ENCODE measurements at regions not wholly inside any gene's neighbourhood (a gene's known extent, or its start where the extent isn't known, plus 50 kb on each side); places are given as distances from the start of the nearest gene placed in this dataset.

DNA sequence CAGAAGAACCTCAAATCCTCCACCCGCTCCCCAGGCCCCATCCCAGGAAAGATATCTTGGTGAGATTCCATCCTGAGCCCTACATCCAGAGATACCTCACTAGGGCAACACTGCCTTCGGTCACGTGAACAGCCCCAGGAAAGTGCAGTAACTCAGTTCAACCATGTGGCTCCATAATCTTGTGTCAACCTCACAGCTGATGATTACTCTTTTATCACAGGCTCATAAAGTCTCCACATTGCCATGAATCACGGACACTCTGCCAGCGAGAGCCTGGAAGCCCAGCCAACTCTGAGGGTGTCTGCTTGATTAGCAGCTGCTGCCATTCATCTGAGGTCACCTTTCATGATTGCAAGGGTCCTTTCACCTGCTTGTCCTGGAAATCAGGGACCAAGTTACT lies 175.8 kb upstream of the LRFN2 start:
- no peak overlapping the region for H3K4me3 ChIP-seq (replicated peaks; ENCODE audit: low read depth, low read length)
- no peak for DNase-seq (ENCODE audit: extremely low read depth, insufficient read length)
- TF ChIP-seq, protein P1, sequence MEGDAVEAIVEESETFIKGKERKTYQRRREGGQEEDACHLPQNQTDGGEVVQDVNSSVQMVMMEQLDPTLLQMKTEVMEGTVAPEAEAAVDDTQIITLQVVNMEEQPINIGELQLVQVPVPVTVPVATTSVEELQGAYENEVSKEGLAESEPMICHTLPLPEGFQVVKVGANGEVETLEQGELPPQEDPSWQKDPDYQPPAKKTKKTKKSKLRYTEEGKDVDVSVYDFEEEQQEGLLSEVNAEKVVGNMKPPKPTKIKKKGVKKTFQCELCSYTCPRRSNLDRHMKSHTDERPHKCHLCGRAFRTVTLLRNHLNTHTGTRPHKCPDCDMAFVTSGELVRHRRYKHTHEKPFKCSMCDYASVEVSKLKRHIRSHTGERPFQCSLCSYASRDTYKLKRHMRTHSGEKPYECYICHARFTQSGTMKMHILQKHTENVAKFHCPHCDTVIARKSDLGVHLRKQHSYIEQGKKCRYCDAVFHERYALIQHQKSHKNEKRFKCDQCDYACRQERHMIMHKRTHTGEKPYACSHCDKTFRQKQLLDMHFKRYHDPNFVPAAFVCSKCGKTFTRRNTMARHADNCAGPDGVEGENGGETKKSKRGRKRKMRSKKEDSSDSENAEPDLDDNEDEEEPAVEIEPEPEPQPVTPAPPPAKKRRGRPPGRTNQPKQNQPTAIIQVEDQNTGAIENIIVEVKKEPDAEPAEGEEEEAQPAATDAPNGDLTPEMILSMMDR (IDR thresholded peaks at IDR 0.05; ENCODE audit: insufficient read depth, low read length, poor library complexity, severe bottlenecking) = no peak

DNA sequence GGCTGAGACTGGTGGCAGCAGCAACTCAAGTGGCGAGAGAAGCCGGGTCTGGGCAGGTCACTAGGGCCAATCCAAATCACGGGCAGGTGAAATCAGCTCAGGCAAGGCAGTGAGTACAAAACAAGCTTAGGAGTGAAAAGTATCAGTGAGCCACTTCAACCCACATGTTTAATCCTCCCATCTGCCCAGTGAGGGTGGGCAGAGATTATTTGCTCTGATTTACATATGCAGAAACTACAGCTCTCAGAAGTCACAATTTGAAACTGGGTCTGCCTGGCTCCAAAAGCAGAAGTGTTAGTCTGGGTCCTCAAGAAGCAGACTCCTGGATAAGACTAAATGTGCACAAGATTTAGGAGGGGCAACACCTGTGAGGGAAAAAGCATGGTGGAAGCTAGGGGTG lies 173.7 kb upstream of the LRFN2 start:
- TF ChIP-seq, protein P1 (IDR thresholded peaks at IDR 0.05; ENCODE audit: insufficient read depth, low read length, poor library complexity, severe bottlenecking) = no peak
- peaks cover 2% of the 10 kb centered on the region for H3K27me3 ChIP-seq (replicated peaks; ENCODE audit: control insufficient read depth, insufficient read depth, low read length)
- no peak overlapping the region for H3K4me3 ChIP-seq (replicated peaks; ENCODE audit: low read depth, low read length)
- no peaks in the 10 kb centered on the region for H3K36me3 ChIP-seq (ENCODE audit: control insufficient read depth, insufficient read depth, low read length)
- DNase-seq (ENCODE audit: extremely low read depth, insufficient read length) = no peak

More for the DNA sequence above, 175.8 kb upstream of the LRFN2 start:
- Histone ChIP-seq H3K36me3 (ENCODE audit: control insufficient read depth, insufficient read depth, low read length) (no peaks in the 10 kb centered on the region), H3K27me3 (replicated peaks; ENCODE audit: control insufficient read depth, insufficient read depth, low read length) (no peaks in the 10 kb centered on the region; the same call in none of the 2 replicates)

DNA sequence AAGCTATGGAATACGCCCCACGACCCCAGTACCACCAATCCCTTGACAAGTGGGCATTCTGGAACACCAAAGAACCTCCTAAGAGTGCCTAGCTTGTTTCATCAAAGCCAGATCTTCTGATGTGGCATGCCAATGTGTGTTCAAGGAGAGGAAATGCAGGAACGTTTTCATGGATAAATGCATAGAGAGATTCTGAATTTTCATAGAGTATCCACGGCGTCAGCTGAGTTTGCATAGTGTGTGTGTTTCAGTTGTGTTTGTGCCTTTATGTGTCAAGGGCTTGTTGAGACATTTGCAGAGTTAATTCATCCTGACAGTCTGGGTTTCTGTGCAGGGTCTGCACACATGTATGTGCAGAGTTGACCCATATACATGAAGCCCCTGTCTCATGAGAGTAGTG lies 172.7 kb upstream of the LRFN2 start:
- H3K27me3 ChIP-seq (replicated peaks; ENCODE audit: control insufficient read depth, insufficient read depth, low read length) = peaks cover 6% of the 10 kb centered on the region
- no peak overlapping the region for H3K4me3 ChIP-seq (replicated peaks; ENCODE audit: low read depth, low read length)
- no peaks in the 10 kb centered on the region for H3K36me3 ChIP-seq (ENCODE audit: control insufficient read depth, insufficient read depth, low read length)
- no peak for DNase-seq (ENCODE audit: extremely low read depth, insufficient read length)
- TF ChIP-seq, protein P1 (IDR thresholded peaks at IDR 0.05; ENCODE audit: insufficient read depth, low read length, poor library complexity, severe bottlenecking) = no peak

DNA sequence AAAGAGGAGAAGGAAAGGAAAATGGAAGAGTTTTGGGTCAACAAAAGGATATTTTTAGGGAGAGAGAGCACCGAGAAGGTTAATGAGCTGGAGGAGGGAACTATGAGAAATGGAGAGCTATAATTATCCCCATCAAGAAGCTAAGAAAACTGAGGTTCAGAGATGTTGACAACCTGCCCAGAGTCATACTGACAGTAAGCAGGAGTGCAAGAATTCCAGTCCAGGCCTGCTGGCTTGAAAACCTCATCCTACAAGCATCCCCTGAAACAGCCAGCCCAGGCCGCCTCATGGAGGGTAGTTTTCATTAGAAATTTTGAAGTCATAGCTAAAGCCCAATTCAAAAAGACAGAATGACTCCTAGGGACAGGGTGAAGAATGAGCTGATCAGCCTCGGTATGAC lies 172.1 kb upstream of the LRFN2 start:
- DNase-seq (ENCODE audit: extremely low read depth, insufficient read length) = no peak
- Histone ChIP-seq H3K36me3 (ENCODE audit: control insufficient read depth, insufficient read depth, low read length) (no peaks in the 10 kb centered on the region), H3K27me3 (replicated peaks; ENCODE audit: control insufficient read depth, insufficient read depth, low read length) (peaks cover 6% of the 10 kb centered on the region), H3K4me3 (replicated peaks; ENCODE audit: low read depth, low read length) (no peak overlapping the region)
- TF ChIP-seq, protein P1 (IDR thresholded peaks at IDR 0.05; ENCODE audit: insufficient read depth, low read length, poor library complexity, severe bottlenecking) = no peak

DNA sequence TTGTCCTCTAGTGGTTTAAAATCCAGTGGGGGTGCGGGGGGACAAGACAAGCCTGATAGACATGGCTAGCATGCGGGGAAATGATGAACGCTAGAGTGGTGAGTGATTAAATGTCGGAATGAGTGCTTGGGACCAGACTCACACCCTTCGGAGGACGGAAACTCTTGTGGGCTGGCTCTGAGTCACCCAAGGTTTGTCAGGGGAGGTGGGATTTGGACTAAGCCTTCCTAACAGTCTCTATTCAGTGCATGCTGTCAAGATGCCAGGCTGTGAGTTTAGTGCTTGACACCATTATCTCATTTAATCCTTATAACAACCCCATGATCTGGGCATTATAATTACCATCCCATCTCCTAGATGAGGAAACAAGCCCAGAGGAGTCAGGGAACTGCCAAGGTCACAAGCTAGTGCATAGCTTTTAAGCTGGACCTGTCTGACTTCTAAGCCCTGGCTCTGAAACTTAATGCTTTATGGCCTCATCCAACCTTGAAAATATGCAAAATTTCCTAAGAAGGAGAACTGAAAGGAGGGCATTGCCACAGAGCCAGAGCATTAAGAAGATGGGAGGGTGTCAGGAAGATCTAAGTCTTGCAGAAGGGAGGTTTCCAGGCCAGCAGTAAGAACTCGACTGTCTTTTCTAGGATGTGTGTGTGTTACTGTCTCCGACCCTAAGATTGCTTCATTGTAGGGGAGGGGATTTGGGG lies 168.7 kb upstream of the LRFN2 start:
- TF ChIP-seq, protein P1 (IDR thresholded peaks at IDR 0.05; ENCODE audit: insufficient read depth, low read length, poor library complexity, severe bottlenecking) = no peak
- Histone ChIP-seq H3K4me3 (replicated peaks; ENCODE audit: low read depth, low read length) (no peak overlapping the region), H3K36me3 (ENCODE audit: control insufficient read depth, insufficient read depth, low read length) (no peaks in the 10 kb centered on the region), H3K27me3 (replicated peaks; ENCODE audit: control insufficient read depth, insufficient read depth, low read length) (peaks cover 6% of the 10 kb centered on the region)
- DNase-seq (ENCODE audit: extremely low read depth, insufficient read length) = no peak

Measured in GM06990 (cell line).